OCI-LY3 (cell line): ENCODE measurements at regions not wholly inside any gene's neighbourhood (a gene's known extent, or its start where the extent isn't known, plus 50 kb on each side); places are given as distances from the start of the nearest gene placed in this dataset.

Experiments used
- EZH2phosphoT487 ChIP-seq: fragments of 200-600 bp; shearing (Covaris generic); IDR thresholded peaks from 2 replicates; pipeline ENCODE4 v1.6.1; 2018; ENCODE audit warnings: antibody characterized with exemption, mixed run types, low read depth
- TF ChIP-seq, protein P1 (sequence below): fragments of 200-600, 300-600 bp; sonication (generic); IDR thresholded peaks from 2 replicates; pipeline ENCODE4 v1.5.1; 2014; ENCODE audit warnings: antibody characterized with exemption, low read length, low read depth

DNA sequence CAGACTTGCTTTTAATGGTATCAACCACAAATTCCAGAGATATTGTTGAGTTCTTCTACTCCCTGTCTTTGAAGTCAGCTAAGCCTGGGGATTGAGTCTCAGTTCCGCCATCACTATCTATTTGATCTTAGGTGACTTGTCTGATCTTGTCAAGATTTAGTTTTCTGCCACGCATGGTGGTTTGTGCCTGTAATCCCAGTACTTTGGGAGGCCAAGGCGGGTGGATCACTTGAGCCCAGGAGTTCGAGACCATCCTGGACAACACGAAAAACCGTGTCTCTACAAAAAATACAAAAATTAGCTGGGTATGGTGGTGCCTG is 376.9 kb downstream of the FGF9 start:
- TF ChIP-seq, protein P1, sequence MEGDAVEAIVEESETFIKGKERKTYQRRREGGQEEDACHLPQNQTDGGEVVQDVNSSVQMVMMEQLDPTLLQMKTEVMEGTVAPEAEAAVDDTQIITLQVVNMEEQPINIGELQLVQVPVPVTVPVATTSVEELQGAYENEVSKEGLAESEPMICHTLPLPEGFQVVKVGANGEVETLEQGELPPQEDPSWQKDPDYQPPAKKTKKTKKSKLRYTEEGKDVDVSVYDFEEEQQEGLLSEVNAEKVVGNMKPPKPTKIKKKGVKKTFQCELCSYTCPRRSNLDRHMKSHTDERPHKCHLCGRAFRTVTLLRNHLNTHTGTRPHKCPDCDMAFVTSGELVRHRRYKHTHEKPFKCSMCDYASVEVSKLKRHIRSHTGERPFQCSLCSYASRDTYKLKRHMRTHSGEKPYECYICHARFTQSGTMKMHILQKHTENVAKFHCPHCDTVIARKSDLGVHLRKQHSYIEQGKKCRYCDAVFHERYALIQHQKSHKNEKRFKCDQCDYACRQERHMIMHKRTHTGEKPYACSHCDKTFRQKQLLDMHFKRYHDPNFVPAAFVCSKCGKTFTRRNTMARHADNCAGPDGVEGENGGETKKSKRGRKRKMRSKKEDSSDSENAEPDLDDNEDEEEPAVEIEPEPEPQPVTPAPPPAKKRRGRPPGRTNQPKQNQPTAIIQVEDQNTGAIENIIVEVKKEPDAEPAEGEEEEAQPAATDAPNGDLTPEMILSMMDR, result no peak
- no peak for TF ChIP-seq EZH2phosphoT487
